ENCODE measurements at regions not wholly inside any gene's neighbourhood (a gene's known extent, or its start where the extent isn't known, plus 50 kb on each side); places are given as distances from the start of the nearest gene placed in this dataset.

- H3K4me3 ChIP-seq (replicated peaks in 1 of 3; ENCODE audit: insufficient read depth in 1 of 3, low read depth in 1 of 3, low read length in 3 of 3), result no peak overlapping the region
Observed at GRCh38 chr7:18294411-18294810, 201.1 kb upstream of the HDAC9 start.

More at GRCh38 chr7:18294411-18294810, 201.1 kb upstream of the HDAC9 start:
- TF ChIP-seq CTCF (IDR thresholded peaks at IDR 0.05; ENCODE audit: extremely low read depth in 1 of 2, insufficient read depth in 1 of 2, low read depth in 1 of 2, low read length in 2 of 2) (no peak), POLR2A (IDR thresholded peaks at IDR 0.05; ENCODE audit: low read depth, low read length) (no peak), FOS (IDR thresholded peaks at IDR 0.05; ENCODE audit: borderline replicate concordance, insufficient read depth, low read length) (no peak), EZH2 (IDR thresholded peaks at IDR 0.05; ENCODE audit: borderline replicate concordance, low read depth, low read length, severe bottlenecking) (no peak), MYC (IDR thresholded peaks at IDR 0.05; ENCODE audit: low read depth, low read length) (no peak), JUN (IDR thresholded peaks at IDR 0.05; ENCODE audit: borderline replicate concordance, insufficient read depth, insufficient read length, low read depth) (no peak), POLR2AphosphoS5 (IDR thresholded peaks at IDR 0.05; ENCODE audit: insufficient read depth, low read depth, low read length) (no peak), GATA2 (IDR thresholded peaks at IDR 0.05; ENCODE audit: insufficient read depth, insufficient read length, low read depth, low read length) (no peak)
- TF ChIP-seq, protein P1, sequence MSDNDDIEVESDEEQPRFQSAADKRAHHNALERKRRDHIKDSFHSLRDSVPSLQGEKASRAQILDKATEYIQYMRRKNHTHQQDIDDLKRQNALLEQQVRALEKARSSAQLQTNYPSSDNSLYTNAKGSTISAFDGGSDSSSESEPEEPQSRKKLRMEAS (IDR thresholded peaks at IDR 0.05; ENCODE audit: insufficient read depth, insufficient read length), result no peak
- H4K20me1 ChIP-seq (replicated peaks; ENCODE audit: control insufficient read depth, extremely low read depth, insufficient read depth, low read length), result no peaks in the 10 kb centered on the region
- intact Hi-C loops (cut with micrococcal nuclease), result no loop called here
- FAIRE-seq (no peak), DNase-seq (ENCODE audit: low read depth, low spot score) (no peak)
- H3K9me1 ChIP-seq (replicated peaks; ENCODE audit: control insufficient read depth, extremely low read depth, insufficient read depth, low read length), result no peaks in the 10 kb centered on the region
- ChIA-PET CTCF (no interaction called here), POLR2A (no interaction called here)
- dilution Hi-C loops (cut with MboI; ENCODE audit: extremely low pct_ligation_motif_present, low sequenced_read_pairs), result no loop called here
- no peaks in the 10 kb centered on the region for H3K9me3 ChIP-seq (replicated peaks; ENCODE audit: control insufficient read depth, insufficient read depth, low read length)
- no peaks in the 10 kb centered on the region for H3K79me2 ChIP-seq (ENCODE audit: control insufficient read depth, insufficient read depth, low read length)
- BruUV-seq (replicated peaks), result no TSS peak
- H3K27me3 ChIP-seq (ENCODE audit: control insufficient read depth in 2 of 2, insufficient read depth in 2 of 2, low read length in 2 of 2), result no peaks in the 10 kb centered on the region
- H3K9ac ChIP-seq (replicated peaks; ENCODE audit: extremely low read depth, insufficient read depth, low read length), result no peak overlapping the region
- no peak overlapping the region for H2AFZ ChIP-seq (ENCODE audit: low read depth, low read length)
- no peaks in the 10 kb centered on the region for H3K36me3 ChIP-seq (ENCODE audit: control insufficient read depth in 2 of 2, extremely low read depth in 1 of 2, insufficient read depth in 2 of 2, low read length in 2 of 2)
- H3K27ac ChIP-seq (ENCODE audit: insufficient read depth, low read depth, low read length), result no peak overlapping the region
- no peak overlapping the region for H3K4me2 ChIP-seq (ENCODE audit: insufficient read depth, low read length)
- no peaks in the 10 kb centered on the region for H3K4me1 ChIP-seq (ENCODE audit: control insufficient read depth, extremely low read depth, insufficient read depth, low read length)

Data from endothelial cell of umbilical vein (primary cell).